Panc1 (cell line): ENCODE measurements at regions not wholly inside any gene's neighbourhood (a gene's known extent, or its start where the extent isn't known, plus 50 kb on each side); places are given as distances from the start of the nearest gene placed in this dataset.

Experiments
- ATAC-seq: fragments of 200-7000 bp; cut with Tn5 transposase; 2 replicates; pipeline ENCODE4 v1.9.1; 2020; ENCODE audit warnings: mild to moderate bottlenecking, moderate library complexity
- BruUV-seq: library from RNA; stranded (reverse); fragments of 400-500 nt; replicated peaks from 2 replicates; lab custom pipeline; 2021; lab: Mats Ljungman, UMichigan
- CTCF ChIA-PET: fragments of 300-600 bp; sonication (Branson Sonifier 250); formaldehyde crosslinking; loops from one replicate; lab custom pipeline; 2022; ENCODE audit warnings: antibody characterized with exemption; lab: Charles Lee
- POLR2A ChIA-PET: fragments of 300-600 bp; sonication (Branson Sonifier 250); formaldehyde crosslinking; loops from one replicate; lab custom pipeline; 2022; ENCODE audit warnings: antibody characterized with exemption; lab: Charles Lee
- DNase-seq: peaks from one replicate; pipeline ENCODE4 v3.0.0-alpha.2; 2010; ENCODE audit warnings: low read depth, low spot score
- H3K27ac ChIP-seq: 2 replicates; pipeline ENCODE4 v1.5.1; 2011; ENCODE audit warnings: mild to moderate bottlenecking, low read length, inconsistent platforms
- H3K27me3 ChIP-seq: fragments of 200-500 bp; sonication (Bioruptor generic); 2 replicates; pipeline ENCODE4 v1.6.0; 2014; ENCODE audit warnings: low read length, inconsistent platforms; ENCODE audit not compliant: control insufficient read depth, insufficient read depth
- H3K36me3 ChIP-seq: fragments of 200-500 bp; sonication (Bioruptor generic); 2 replicates; pipeline ENCODE4 v1.5.1; 2014; ENCODE audit warnings: inconsistent platforms, mild to moderate bottlenecking, low read length, moderate library complexity; ENCODE audit not compliant: control insufficient read depth, insufficient read depth
- H3K4me1 ChIP-seq: 2 replicates; pipeline ENCODE4 v1.5.1; 2011; ENCODE audit warnings: inconsistent platforms, mild to moderate bottlenecking, low read length, moderate library complexity; ENCODE audit not compliant: control insufficient read depth, insufficient read depth
- H3K4me3 ChIP-seq, 2 experiments: 2 replicates each; pipeline ENCODE4 v1.5.1; 2011 to 2012; ENCODE audit warnings: low read depth in 2 of 2, low read length in 2 of 2, mild to moderate bottlenecking in 2 of 2, inconsistent platforms in 1 of 2, moderate library complexity in 1 of 2
- H3K9me3 ChIP-seq: fragments of 200-500 bp; sonication (Bioruptor generic); 2 replicates; pipeline ENCODE4 v1.5.1; 2014; ENCODE audit warnings: low read depth, mild to moderate bottlenecking, inconsistent platforms, low read length, moderate library complexity; ENCODE audit not compliant: control insufficient read depth, insufficient read depth
- CTCF ChIP-seq: fragments of 450-650 bp; IDR thresholded peaks from 2 replicates; pipeline ENCODE4 v1.5.1; 2017; ENCODE audit warnings: mild to moderate bottlenecking
- POLR2AphosphoS5 ChIP-seq: IDR thresholded peaks from 2 replicates; pipeline ENCODE4 v1.6.1; 2012; ENCODE audit warnings: mild to moderate bottlenecking, low read depth, low read length, moderate library complexity
- REST ChIP-seq, 2 experiments: IDR thresholded peaks; 2 replicates each; pipeline ENCODE4 v1.6.1; 2011 to 2012; ENCODE audit warnings: low read depth in 2 of 2, control low read depth in 1 of 2, low read length in 1 of 2, mild to moderate bottlenecking in 1 of 2, moderate library complexity in 1 of 2; ENCODE audit not compliant: insufficient read depth in 1 of 2
- SIN3A ChIP-seq: IDR thresholded peaks from 2 replicates; pipeline ENCODE4 v1.6.1; 2012; ENCODE audit warnings: low read depth, mild to moderate bottlenecking, low read length, moderate library complexity, borderline replicate concordance; ENCODE audit not compliant: insufficient read depth
- TCF7L2 ChIP-seq: IDR thresholded peaks from 2 replicates; pipeline ENCODE4 v1.6.1; 2011; ENCODE audit warnings: mild to moderate bottlenecking, low read depth, low read length, inconsistent platforms
- in situ Hi-C: cut with HindIII; loops from 2 replicates; pipeline ENCODE4 v1.10.0; 2016; ENCODE audit warnings: low sequenced_read_pairs, low pct_unique_long_range_greater_than_20kb
- intact Hi-C: fragments of 100-400 bp; cut with micrococcal nuclease; formaldehyde crosslinking; loops from one replicate; pipeline ENCODE4 v1.10.0; 2022; ENCODE audit not compliant: unreplicated experiment

DNA sequence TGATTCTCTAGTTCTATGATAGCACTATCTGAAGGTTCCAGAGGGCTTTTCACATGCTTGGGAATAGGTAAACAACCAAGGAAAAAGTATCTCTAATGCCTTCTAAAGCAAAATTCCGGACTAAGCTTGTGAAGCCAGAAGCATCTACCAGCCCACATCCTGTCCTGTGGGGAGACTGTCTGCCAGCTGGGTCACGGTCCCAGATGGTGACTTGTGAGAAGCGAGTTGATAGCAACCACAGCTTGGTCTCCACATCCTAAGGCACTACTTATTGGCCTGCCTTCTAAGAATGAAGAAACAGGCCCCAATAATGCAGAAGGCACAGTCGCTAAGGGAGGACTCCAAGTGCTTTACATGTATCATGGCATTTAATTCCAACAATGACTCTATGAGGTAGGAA is 184.1 kb upstream of the ADRA1B start:
- no peak overlapping the region for H3K27ac ChIP-seq
- ATAC-seq: no peak
- CTCF ChIA-PET: no interaction called here
- no peaks in the 10 kb centered on the region for H3K36me3 ChIP-seq
- no peaks in the 10 kb centered on the region for H3K4me1 ChIP-seq
- BruUV-seq: no TSS peak
- H3K9me3 ChIP-seq: no peaks in the 10 kb centered on the region
- DNase-seq: no peak
- H3K4me3 ChIP-seq: no peak overlapping the region
- in situ Hi-C loops: no loop called here
- no peak for TF ChIP-seq CTCF
- TF ChIP-seq SIN3A: no peak
- TF ChIP-seq TCF7L2: no peak
- TF ChIP-seq POLR2AphosphoS5: no peak
- TF ChIP-seq REST (IDR thresholded peaks at IDR 0.05; ENCODE audit: insufficient read depth in 1 of 2, low read depth in 2 of 2, low read length in 1 of 2): no peak
- POLR2A ChIA-PET: no interaction called here
- intact Hi-C loops: no loop called here
- no peaks in the 10 kb centered on the region for H3K27me3 ChIP-seq

DNA sequence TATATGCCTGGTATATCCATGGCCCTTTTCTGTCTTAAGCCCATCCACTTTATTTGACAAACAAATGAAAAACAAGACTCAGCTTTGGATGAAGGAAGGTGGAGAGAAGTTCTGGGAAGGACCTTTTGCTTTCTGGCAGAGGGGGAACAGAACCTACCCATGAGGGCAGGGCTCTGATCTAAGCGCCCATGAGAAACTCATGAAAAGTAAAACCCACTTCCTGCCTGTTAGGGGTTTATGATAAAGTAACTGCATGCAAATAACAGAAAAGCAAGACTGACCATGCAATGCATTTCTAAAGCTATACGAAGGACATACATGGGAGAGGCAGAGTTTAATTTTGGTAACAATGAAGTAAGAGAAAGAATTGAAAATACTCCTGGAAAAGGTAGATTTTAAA is 181.9 kb upstream of the ADRA1B start:
- Histone ChIP-seq H3K9me3 (no peaks in the 10 kb centered on the region), H3K27ac (no peak overlapping the region), H3K4me3 (no peak overlapping the region), H3K4me1 (no peaks in the 10 kb centered on the region), H3K36me3 (no peaks in the 10 kb centered on the region), H3K27me3 (peaks cover 3% of the 10 kb centered on the region; the same call in 1 of the 2 replicates)
- CTCF ChIA-PET: no interaction called here
- ATAC-seq (no peak), DNase-seq (no peak)
- in situ Hi-C loops: no loop called here
- POLR2A ChIA-PET: interaction anchor here (0.6 kb wide), 1 partner anchor 11 kb away, joined by 3 read pairs; no protein-coding TSS in a partner anchor
- BruUV-seq: no TSS peak
- no peak for TF ChIP-seq SIN3A
- intact Hi-C loops: no loop called here

DNA sequence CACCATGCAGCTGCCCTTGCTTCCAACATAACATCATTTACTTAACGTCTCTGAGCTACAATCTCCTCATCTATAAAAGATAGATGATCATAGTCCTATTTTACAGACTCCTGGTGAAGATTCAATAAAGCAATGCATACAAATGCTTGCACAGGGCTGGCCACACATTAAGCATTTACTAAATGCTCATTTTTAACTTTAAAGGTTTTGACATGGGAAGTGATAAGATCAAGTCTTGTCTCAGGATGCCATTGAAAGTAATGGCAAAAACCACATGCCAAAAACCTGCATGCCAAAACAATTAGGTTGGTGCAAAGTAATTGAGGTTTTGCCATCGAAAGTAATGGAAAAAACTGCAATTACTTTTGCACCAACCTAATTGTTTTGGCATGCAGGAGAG is 181.2 kb upstream of the ADRA1B start:
- no peaks in the 10 kb centered on the region for H3K4me1 ChIP-seq
- BruUV-seq: no TSS peak
- H3K27me3 ChIP-seq: peaks cover 3% of the 10 kb centered on the region; the same call in 1 of the 2 replicates
- TF ChIP-seq CTCF: no peak
- no peak for TF ChIP-seq REST (IDR thresholded peaks at IDR 0.05; ENCODE audit: insufficient read depth in 1 of 2, low read depth in 2 of 2, low read length in 1 of 2)
- no peak for TF ChIP-seq POLR2AphosphoS5
- no peak for TF ChIP-seq SIN3A
- no peak for TF ChIP-seq TCF7L2
- ChIA-PET CTCF (no interaction called here), POLR2A (interaction anchor here (0.6 kb wide), 1 partner anchor 10 kb away, joined by 3 read pairs; no protein-coding TSS in a partner anchor)
- no peak overlapping the region for H3K27ac ChIP-seq
- no peak for DNase-seq
- in situ Hi-C loops (no loop called here), intact Hi-C loops (no loop called here)
- H3K36me3 ChIP-seq: no peaks in the 10 kb centered on the region
- H3K9me3 ChIP-seq: no peaks in the 10 kb centered on the region
- no peak for ATAC-seq
- H3K4me3 ChIP-seq: no peak overlapping the region
